Loucy (cell line): ENCODE measurements at regions not wholly inside any gene's neighbourhood (a gene's known extent, or its start where the extent isn't known, plus 50 kb on each side); places are given as distances from the start of the nearest gene placed in this dataset.

Experiments
- H2AFZ ChIP-seq: fragments of 200-600 bp; sonication (generic); 2 replicates; pipeline ENCODE4 v1.6.0; 2016; ENCODE audit warnings: antibody characterized with exemption, mild to moderate bottlenecking, low read length, moderate library complexity
- H3F3A ChIP-seq: fragments of 200-600 bp; 2 replicates; pipeline ENCODE4 v1.6.0; 2016; ENCODE audit warnings: antibody characterized with exemption, low read depth, mild to moderate bottlenecking
- H3K27me3 ChIP-seq: fragments of 200-600 bp; sonication (generic); 2 replicates; pipeline ENCODE4 v1.6.1; 2014; ENCODE audit warnings: low read length, mild to moderate bottlenecking; ENCODE audit not compliant: insufficient read depth, poor library complexity, severe bottlenecking
- H3K36me3 ChIP-seq: fragments of 200-600 bp; sonication (generic); 2 replicates; pipeline ENCODE4 v1.6.1; 2016; ENCODE audit warnings: low read length; ENCODE audit not compliant: insufficient read depth
- H3K4me1 ChIP-seq: fragments of 200-600 bp; sonication (generic); 2 replicates; pipeline ENCODE4 v1.5.1; 2014; ENCODE audit warnings: low read length, mild to moderate bottlenecking; ENCODE audit not compliant: insufficient read depth, poor library complexity, severe bottlenecking
- H3K4me2 ChIP-seq: fragments of 200-600 bp; sonication (generic); 2 replicates; pipeline ENCODE4 v1.6.0; 2014; ENCODE audit warnings: antibody characterized with exemption, low read length, low read depth, mild to moderate bottlenecking; ENCODE audit not compliant: poor library complexity, severe bottlenecking
- H3K4me3 ChIP-seq: fragments of 200-600 bp; sonication (generic); 2 replicates; pipeline ENCODE4 v1.5.1; 2014; ENCODE audit warnings: low read length, mild to moderate bottlenecking, mixed read lengths; ENCODE audit not compliant: poor library complexity, severe bottlenecking
- H3K79me2 ChIP-seq: fragments of 200-600 bp; sonication (generic); 2 replicates; pipeline ENCODE4 v1.6.1; 2014; ENCODE audit warnings: low read length; ENCODE audit not compliant: insufficient read depth
- H3K9ac ChIP-seq: fragments of 200-600 bp; sonication (generic); 2 replicates; pipeline ENCODE4 v1.6.0; 2014; ENCODE audit warnings: mild to moderate bottlenecking, low read depth, low read length, moderate library complexity; ENCODE audit not compliant: poor library complexity, severe bottlenecking
- H3K9me2 ChIP-seq: fragments of 200-600 bp; sonication (generic); replicated peaks from 2 replicates; pipeline ENCODE4 v1.6.1; 2016; ENCODE audit warnings: low read depth, low read length, mixed read lengths
- H3K9me3 ChIP-seq: fragments of 200-600 bp; sonication (generic); 2 replicates; pipeline ENCODE4 v1.6.1; 2014; ENCODE audit warnings: mild to moderate bottlenecking, antibody characterized with exemption, low read length, low read depth; ENCODE audit not compliant: insufficient read depth
- H4K20me1 ChIP-seq: fragments of 200-600 bp; sonication (generic); 2 replicates; pipeline ENCODE4 v1.6.0; 2014; ENCODE audit warnings: antibody characterized with exemption, low read length, mild to moderate bottlenecking; ENCODE audit not compliant: insufficient read depth, poor library complexity, severe bottlenecking
- CTCF ChIP-seq: fragments of 200-600 bp; sonication (generic); conservative IDR thresholded peaks from 2 replicates; pipeline ENCODE4 v1.5.1; 2014; ENCODE audit warnings: mild to moderate bottlenecking, antibody characterized with exemption, low read length
- EZH2phosphoT487 ChIP-seq: fragments of 200-600 bp; IDR thresholded peaks from 2 replicates; pipeline ENCODE4 v1.6.1; 2018; ENCODE audit warnings: antibody characterized with exemption, mild to moderate bottlenecking, moderate library complexity, borderline replicate concordance

- peak overlapping the region; percentile 86 for H3K4me2 ChIP-seq
- no peaks in the 10 kb centered on the region for H3K36me3 ChIP-seq
- no peaks in the 10 kb centered on the region for H3K9me2 ChIP-seq
- peak overlapping the region; percentile 71 for H2AFZ ChIP-seq
- no peak for TF ChIP-seq EZH2phosphoT487
- no peak for TF ChIP-seq CTCF
- no peaks in the 10 kb centered on the region for H4K20me1 ChIP-seq
- peak overlapping the region; percentile 76 for H3K9ac ChIP-seq
- no peaks in the 10 kb centered on the region for H3K9me3 ChIP-seq
- no peak overlapping the region for H3K4me3 ChIP-seq
- peaks cover 63% of the 10 kb centered on the region for H3K4me1 ChIP-seq
- no peaks in the 10 kb centered on the region; the same call in 1 of the 2 replicates for H3F3A ChIP-seq
- H3K79me2 ChIP-seq, result no peaks in the 10 kb centered on the region
- H3K27me3 ChIP-seq, result no peaks in the 10 kb centered on the region
Measured at GRCh38 chr3:139117883-139118760, 73.4 kb upstream of the PRR23C start.

GRCh38 chr3:139118835-139119234 lies 74.1 kb upstream of the PRR23C start:
- Histone ChIP-seq H3K4me2 (peak overlapping the region; percentile 86), H2AFZ (peak overlapping the region; percentile 49; the same call in 1 of the 2 replicates), H3K36me3 (no peaks in the 10 kb centered on the region), H3K79me2 (no peaks in the 10 kb centered on the region), H4K20me1 (no peaks in the 10 kb centered on the region), H3K9ac (peak overlapping the region; percentile 76), H3K9me3 (no peaks in the 10 kb centered on the region), H3F3A (no peaks in the 10 kb centered on the region; the same call in 1 of the 2 replicates), H3K9me2 (no peaks in the 10 kb centered on the region), H3K27me3 (no peaks in the 10 kb centered on the region), H3K4me1 (peaks cover 70% of the 10 kb centered on the region), H3K4me3 (peak overlapping the region; percentile 65)
- TF ChIP-seq EZH2phosphoT487 (no peak), CTCF (no peak)

- H3K9me2 ChIP-seq, result no peaks in the 10 kb centered on the region
- no peaks in the 10 kb centered on the region for H3K9me3 ChIP-seq
- no peaks in the 10 kb centered on the region for H3K36me3 ChIP-seq
- no peaks in the 10 kb centered on the region for H3K27me3 ChIP-seq
- no peaks in the 10 kb centered on the region; the same call in 1 of the 2 replicates for H3F3A ChIP-seq
- H3K4me3 ChIP-seq, result peak overlapping the region; percentile 65
- H3K4me1 ChIP-seq, result peaks cover 77% of the 10 kb centered on the region
- H3K9ac ChIP-seq, result peak overlapping the region; percentile 76
- peak overlapping the region; percentile 86 for H3K4me2 ChIP-seq
- 0 out of 2 replicates have a peak overlapping the region, but pooled peaks have one; percentile 49 for H2AFZ ChIP-seq
- H3K79me2 ChIP-seq, result no peaks in the 10 kb centered on the region
- no peak for TF ChIP-seq EZH2phosphoT487
- TF ChIP-seq CTCF, result no peak
- no peaks in the 10 kb centered on the region for H4K20me1 ChIP-seq
Measured at GRCh38 chr3:139119331-139120025, 74.8 kb upstream of the PRR23C start.
